Astrocyte of the cerebellum (primary cell): ENCODE measurements at regions not wholly inside any gene's neighbourhood (a gene's known extent, or its start where the extent isn't known, plus 50 kb on each side); places are given as distances from the start of the nearest gene placed in this dataset.

Source experiments
- DNase-seq: peaks from one replicate; pipeline ENCODE4 v3.0.0-alpha.2; 2011; ENCODE audit warnings: low read depth
- H3K4me3 ChIP-seq: 2 replicates; pipeline ENCODE4 v1.5.1; 2011; ENCODE audit warnings: mild to moderate bottlenecking, low read depth, low read length, moderate library complexity
- in situ Hi-C: cut with HindIII; loops from 2 replicates; pipeline ENCODE4 v1.10.0; 2017; ENCODE audit warnings: low sequenced_read_pairs
- TF ChIP-seq, protein P1 (sequence below): IDR thresholded peaks from 2 replicates; pipeline ENCODE4 v1.5.1; 2012; ENCODE audit warnings: low read length, low read depth, moderate library complexity, mild to moderate bottlenecking; ENCODE audit errors: missing control alignments

DNA sequence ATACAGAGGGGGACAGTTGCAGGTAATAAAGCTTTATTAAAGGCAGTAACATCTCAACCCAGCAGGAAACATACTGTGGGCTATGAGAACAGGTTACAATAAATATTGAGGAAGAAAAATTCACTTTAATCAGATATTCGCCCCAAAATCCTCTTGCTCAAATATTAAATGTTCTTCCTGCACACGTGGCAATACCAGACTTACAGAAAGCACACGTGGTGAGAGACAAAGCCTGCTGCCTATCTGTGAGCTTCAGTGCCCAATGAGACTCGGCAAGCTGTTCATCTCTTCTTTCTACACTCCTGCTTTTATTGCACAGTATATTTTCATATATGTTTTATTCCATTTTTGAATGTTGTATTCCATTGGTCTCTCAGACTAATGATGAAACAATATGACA is 113.2 kb downstream of the OR13A1 start:
- TF ChIP-seq, protein P1, sequence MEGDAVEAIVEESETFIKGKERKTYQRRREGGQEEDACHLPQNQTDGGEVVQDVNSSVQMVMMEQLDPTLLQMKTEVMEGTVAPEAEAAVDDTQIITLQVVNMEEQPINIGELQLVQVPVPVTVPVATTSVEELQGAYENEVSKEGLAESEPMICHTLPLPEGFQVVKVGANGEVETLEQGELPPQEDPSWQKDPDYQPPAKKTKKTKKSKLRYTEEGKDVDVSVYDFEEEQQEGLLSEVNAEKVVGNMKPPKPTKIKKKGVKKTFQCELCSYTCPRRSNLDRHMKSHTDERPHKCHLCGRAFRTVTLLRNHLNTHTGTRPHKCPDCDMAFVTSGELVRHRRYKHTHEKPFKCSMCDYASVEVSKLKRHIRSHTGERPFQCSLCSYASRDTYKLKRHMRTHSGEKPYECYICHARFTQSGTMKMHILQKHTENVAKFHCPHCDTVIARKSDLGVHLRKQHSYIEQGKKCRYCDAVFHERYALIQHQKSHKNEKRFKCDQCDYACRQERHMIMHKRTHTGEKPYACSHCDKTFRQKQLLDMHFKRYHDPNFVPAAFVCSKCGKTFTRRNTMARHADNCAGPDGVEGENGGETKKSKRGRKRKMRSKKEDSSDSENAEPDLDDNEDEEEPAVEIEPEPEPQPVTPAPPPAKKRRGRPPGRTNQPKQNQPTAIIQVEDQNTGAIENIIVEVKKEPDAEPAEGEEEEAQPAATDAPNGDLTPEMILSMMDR: no peak
- no peak overlapping the region for H3K4me3 ChIP-seq
- DNase-seq: no peak
- in situ Hi-C loops: no loop called here

DNA sequence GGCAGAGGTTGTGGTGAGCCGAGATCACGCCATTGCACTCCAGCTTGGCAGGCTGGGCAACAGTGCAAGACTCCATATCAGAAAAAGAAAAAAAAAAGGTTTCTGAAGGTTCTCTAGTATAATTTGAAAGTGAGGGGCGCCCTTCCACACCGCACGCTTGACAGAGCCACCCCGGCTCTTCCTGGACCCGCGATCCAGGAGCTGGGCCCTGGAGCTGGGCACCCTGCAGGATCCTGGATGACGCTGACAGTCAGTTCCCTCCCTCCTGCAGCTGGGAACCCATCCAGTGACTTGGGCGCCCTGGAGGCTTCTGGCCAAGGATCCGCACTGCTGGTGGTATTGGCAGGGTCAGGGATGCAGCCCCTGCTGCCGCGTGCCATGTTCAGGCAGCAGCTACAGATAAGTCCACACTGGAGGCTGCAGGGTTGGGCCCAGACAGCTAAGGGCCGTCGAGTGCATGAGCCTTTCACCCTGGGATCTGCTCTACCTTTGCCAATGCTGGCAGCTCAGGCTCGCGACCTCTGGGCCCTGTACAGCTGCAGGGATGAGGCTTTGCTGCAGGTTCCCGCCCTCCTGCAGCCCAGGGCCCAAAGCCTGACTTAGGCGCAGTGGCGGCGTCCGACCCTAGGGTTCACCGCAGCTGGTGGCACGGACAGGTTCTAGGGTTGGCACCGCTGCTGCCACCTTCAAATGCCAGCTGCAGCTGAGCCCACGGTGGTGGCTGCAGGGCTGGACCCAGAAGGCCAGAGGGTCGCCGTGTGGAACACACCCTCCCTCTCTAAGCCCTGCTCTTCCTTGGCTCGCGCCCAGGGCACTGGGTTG is 110.2 kb downstream of the OR13A1 start:
- in situ Hi-C loops: no loop called here
- H3K4me3 ChIP-seq: no peak overlapping the region
- no peak for DNase-seq
- TF ChIP-seq, protein P1: no peak

DNA sequence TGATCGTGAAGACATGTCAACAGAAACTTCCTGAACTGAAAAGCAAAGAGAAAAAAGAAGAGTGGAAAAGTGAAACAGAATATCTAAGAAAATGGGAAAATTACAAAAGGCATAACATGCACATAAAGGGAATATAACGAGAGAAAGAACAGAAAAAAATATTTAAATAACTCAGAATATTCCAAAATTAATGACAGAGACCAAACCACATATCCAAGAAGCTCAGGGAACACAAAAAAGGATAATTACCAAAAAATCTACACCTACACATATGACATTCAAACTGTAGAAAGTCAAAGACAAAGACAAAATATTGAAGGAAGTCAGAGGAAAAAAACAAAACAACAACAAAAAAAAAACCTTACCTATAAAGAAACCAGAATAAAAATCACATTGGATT is 105.5 kb downstream of the OR13A1 start:
- TF ChIP-seq, protein P1: no peak
- DNase-seq: no peak
- in situ Hi-C loops: no loop called here
- no peak overlapping the region for H3K4me3 ChIP-seq

DNA sequence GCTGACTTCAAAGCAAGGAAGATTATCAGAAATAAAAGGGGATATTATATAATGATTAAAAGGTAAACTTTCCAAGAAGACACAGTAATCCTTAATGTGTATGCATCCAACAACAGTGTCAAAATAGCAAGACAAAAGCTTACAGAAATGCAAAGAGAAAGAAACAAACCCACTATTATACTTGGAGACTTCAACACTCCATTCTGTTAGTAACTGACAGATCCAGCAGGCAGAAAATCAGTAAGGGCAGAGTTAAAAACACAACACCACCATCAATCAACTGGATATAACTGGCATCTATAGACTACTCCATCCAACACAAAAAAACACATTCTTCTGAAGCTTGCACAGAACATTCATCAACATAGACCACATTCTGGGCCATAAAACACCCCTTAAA is 103.8 kb downstream of the OR13A1 start:
- in situ Hi-C loops: no loop called here
- H3K4me3 ChIP-seq: no peak overlapping the region
- TF ChIP-seq, protein P1: no peak
- DNase-seq: no peak

DNA sequence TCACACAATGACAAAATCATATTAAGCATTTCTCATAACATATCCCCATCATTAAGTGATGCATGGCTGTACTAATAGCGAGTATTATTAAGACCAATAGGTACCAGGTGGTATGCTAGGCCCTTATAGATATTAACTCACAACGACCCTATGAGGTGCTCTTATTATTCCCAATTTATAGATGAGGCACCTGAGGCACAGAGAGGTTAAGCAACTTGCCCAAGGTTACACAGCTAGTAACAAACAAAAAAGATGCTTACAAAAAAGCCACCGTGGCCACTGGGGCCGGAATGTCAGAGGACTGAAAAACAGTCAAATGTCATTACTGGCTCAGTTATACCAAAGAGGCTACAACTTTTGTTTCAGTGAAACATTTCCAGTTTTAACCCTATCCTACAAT is 96.0 kb downstream of the OR13A1 start:
- TF ChIP-seq, protein P1: no peak
- H3K4me3 ChIP-seq: no peak overlapping the region
- no peak for DNase-seq
- in situ Hi-C loops: no loop called here

DNA sequence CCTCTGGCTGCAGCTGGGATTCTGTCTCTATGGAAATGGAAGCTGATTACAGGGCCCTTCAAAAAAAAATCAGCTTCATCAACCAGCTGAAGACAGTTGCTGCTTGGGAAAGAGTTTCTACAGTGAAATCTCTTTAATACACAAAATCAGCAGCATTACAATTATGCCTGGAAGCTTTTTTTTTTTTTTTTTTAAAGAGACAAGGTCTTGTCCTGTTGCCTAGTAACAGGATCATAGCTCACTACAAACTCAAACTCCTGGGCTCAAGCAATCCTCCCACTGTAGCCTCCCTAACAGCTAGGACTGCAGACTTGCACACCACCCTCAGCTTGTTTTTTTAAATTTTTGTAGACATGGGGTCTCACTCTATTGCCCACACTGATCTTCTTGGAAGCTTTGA is 94.5 kb downstream of the OR13A1 start:
- in situ Hi-C loops: no loop called here
- TF ChIP-seq, protein P1: no peak
- DNase-seq: no peak
- H3K4me3 ChIP-seq: no peak overlapping the region
